Progenitor cell of endocrine pancreas (in vitro differentiated cells): ENCODE measurements at regions not wholly inside any gene's neighbourhood (a gene's known extent, or its start where the extent isn't known, plus 50 kb on each side); places are given as distances from the start of the nearest gene placed in this dataset.
A peak's percentile ranks its signal among the peaks of the same experiment; 100 is the strongest.
"Not testable (repeated sequence)": the region's sequence is repeated elsewhere in the genome, so short reads cannot be mapped to it uniquely, and the experiment has no call there.

Experiments
- DNase-seq: peaks from one replicate; pipeline ENCODE4 v3.0.0; 2021; ENCODE audit warnings: low spot score; ENCODE audit not compliant: unreplicated experiment
- H3K27ac Mint-ChIP-seq: 2 replicates; pipeline ENCODE4 v1.8.0; 2021; ENCODE audit warnings: mild to moderate bottlenecking, moderate library complexity, mixed read lengths
- H3K27me3 Mint-ChIP-seq: 2 replicates; pipeline ENCODE4 v1.8.0; 2021; ENCODE audit warnings: mixed read lengths
- H3K36me3 Mint-ChIP-seq: 2 replicates; pipeline ENCODE4 v1.8.0; 2022; ENCODE audit warnings: mixed read lengths; ENCODE audit not compliant: insufficient read depth
- H3K4me1 Mint-ChIP-seq: 2 replicates; pipeline ENCODE4 v1.8.0; 2021; ENCODE audit warnings: low read depth, mixed read lengths
- H3K4me3 Mint-ChIP-seq: 2 replicates; pipeline ENCODE4 v1.8.0; 2021; ENCODE audit warnings: low read depth, mild to moderate bottlenecking, moderate library complexity, mixed read lengths
- H3K9me3 Mint-ChIP-seq: 2 replicates; pipeline ENCODE4 v1.8.0; 2021; ENCODE audit warnings: low read depth, mixed read lengths
- CTCF ChIP-seq: fragments of 200-600 bp; sonication (generic); IDR thresholded peaks from one replicate; pipeline ENCODE4 v1.5.0; 2021; ENCODE audit warnings: antibody characterized with exemption, mild to moderate bottlenecking; ENCODE audit not compliant: unreplicated experiment

- Mint-ChIP-seq H3K27me3 (no peaks in the 10 kb centered on the region), H3K36me3 (no peaks in the 10 kb centered on the region), H3K9me3 (no peaks in the 10 kb centered on the region), H3K4me1 (no peaks in the 10 kb centered on the region), H3K27ac (no peak overlapping the region), H3K4me3 (no peak overlapping the region)
- DNase-seq, result no peak
- no peak for TF ChIP-seq CTCF
Observed at GRCh38 chr13:84802073-84802472, 919.8 kb upstream of the SLITRK1 start.

GRCh38 chr13:84784443-84785153, 902.3 kb upstream of the SLITRK1 start:
- no peaks in the 10 kb centered on the region for H3K4me1 Mint-ChIP-seq
- H3K4me3 Mint-ChIP-seq, result no peak overlapping the region
- no peak for TF ChIP-seq CTCF
- no peak overlapping the region for H3K27ac Mint-ChIP-seq
- no peaks in the 10 kb centered on the region for H3K27me3 Mint-ChIP-seq
- no peak for DNase-seq
- H3K9me3 Mint-ChIP-seq, result peaks cover 13% of the 10 kb centered on the region
- H3K36me3 Mint-ChIP-seq, result peaks cover 2% of the 10 kb centered on the region

- H3K36me3 Mint-ChIP-seq, result no peaks in the 10 kb centered on the region
- no peaks in the 10 kb centered on the region for H3K9me3 Mint-ChIP-seq
- H3K27ac Mint-ChIP-seq, result no peak overlapping the region
- TF ChIP-seq CTCF, result no peak
- H3K4me3 Mint-ChIP-seq, result no peak overlapping the region
- H3K4me1 Mint-ChIP-seq, result peaks cover 11% of the 10 kb centered on the region
- DNase-seq, result no peak
- H3K27me3 Mint-ChIP-seq, result no peaks in the 10 kb centered on the region
Observed at GRCh38 chr13:84777316-84777715, 895.0 kb upstream of the SLITRK1 start.

GRCh38 chr13:84776593-84776992, 894.3 kb upstream of the SLITRK1 start:
- Mint-ChIP-seq H3K27ac (no peak overlapping the region), H3K4me1 (peaks cover 11% of the 10 kb centered on the region), H3K27me3 (no peaks in the 10 kb centered on the region), H3K36me3 (no peaks in the 10 kb centered on the region), H3K9me3 (no peaks in the 10 kb centered on the region), H3K4me3 (no peak overlapping the region)
- DNase-seq, result no peak
- no peak for TF ChIP-seq CTCF

GRCh38 chr13:84775920-84776319, 893.6 kb upstream of the SLITRK1 start:
- not testable (repeated sequence) for H3K36me3 Mint-ChIP-seq, DNase-seq, H3K9me3 Mint-ChIP-seq, H3K4me3 Mint-ChIP-seq, H3K27ac Mint-ChIP-seq, H3K27me3 Mint-ChIP-seq
- H3K4me1 Mint-ChIP-seq, result peaks cover 11% of the 10 kb centered on the region

- H3K27ac Mint-ChIP-seq, result peak overlapping the region; percentile 70
- DNase-seq, result no peak
- no peak overlapping the region for H3K4me3 Mint-ChIP-seq
- no peaks in the 10 kb centered on the region for H3K27me3 Mint-ChIP-seq
- no peaks in the 10 kb centered on the region for H3K9me3 Mint-ChIP-seq
- H3K36me3 Mint-ChIP-seq, result no peaks in the 10 kb centered on the region
- peaks cover 11% of the 10 kb centered on the region for H3K4me1 Mint-ChIP-seq
- no peak for TF ChIP-seq CTCF
Observed at GRCh38 chr13:84774111-84774510, 891.8 kb upstream of the SLITRK1 start.
